ENCODE measurements at regions not wholly inside any gene's neighbourhood (a gene's known extent, or its start where the extent isn't known, plus 50 kb on each side); places are given as distances from the start of the nearest gene placed in this dataset.

DNA sequence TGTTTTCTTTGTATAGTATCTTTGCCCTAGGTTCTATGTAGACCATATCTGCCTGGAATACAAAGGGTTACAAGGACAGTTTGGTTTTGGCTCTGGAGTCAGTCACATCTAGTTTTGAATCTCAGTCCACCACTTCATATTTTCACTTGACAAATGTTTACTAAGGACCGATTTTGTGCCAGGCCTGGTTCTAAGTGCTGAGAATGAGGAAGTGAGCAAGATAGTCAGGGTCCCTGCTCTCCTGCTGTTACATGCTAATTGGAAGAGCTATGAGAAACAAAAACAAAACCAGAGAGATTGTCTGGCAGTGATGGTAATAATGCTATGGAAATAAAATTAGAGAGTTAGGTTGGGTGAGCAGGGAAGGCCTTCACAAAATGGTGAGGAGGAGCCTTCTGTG, 66.1 kb upstream of the ARHGAP20 start:
- CTCF ChIA-PET = no interaction called here

DNA sequence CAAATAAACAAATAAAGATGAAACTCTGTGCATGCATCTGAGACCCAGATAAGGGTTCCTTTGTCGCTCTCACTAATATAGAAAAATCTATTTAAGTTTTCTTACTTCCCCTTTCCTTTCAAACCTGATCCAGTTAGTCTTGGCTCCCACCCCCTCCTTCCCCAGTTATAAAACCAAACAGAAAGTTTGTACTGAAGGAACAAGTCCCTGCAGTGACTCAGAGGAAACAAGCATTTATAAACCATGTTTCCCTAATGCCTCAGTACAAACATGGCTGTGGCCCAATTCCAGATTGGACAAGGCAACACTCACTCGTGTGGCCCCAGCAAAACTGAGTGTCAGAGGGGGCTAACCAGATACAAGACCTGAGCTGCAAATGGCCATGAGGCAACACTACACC, 65.5 kb upstream of the ARHGAP20 start:
- TF ChIP-seq LEF1 (IDR thresholded peaks at IDR 0.05; ENCODE audit: borderline replicate concordance) (no peak), FOXK2 (IDR thresholded peaks at IDR 0.05) (no peak), SP1 (IDR thresholded peaks at IDR 0.05) (no peak), TARDBP (IDR thresholded peaks at IDR 0.05) (no peak), ELF4 (IDR thresholded peaks at IDR 0.05) (no peak), L3MBTL2 (conservative IDR thresholded peaks at IDR 0.05) (no peak), SUZ12 (IDR thresholded peaks at IDR 0.05) (no peak), NFRKB (IDR thresholded peaks at IDR 0.05) (no peak), ARNT (IDR thresholded peaks at IDR 0.05) (no peak), HDGF (IDR thresholded peaks at IDR 0.05; ENCODE audit: borderline replicate concordance) (no peak), FOXM1 (IDR thresholded peaks at IDR 0.05; ENCODE audit: borderline replicate concordance) (no peak), FOXA1 (IDR thresholded peaks at IDR 0.05) (no peak)
- TF ChIP-seq, protein P1, sequence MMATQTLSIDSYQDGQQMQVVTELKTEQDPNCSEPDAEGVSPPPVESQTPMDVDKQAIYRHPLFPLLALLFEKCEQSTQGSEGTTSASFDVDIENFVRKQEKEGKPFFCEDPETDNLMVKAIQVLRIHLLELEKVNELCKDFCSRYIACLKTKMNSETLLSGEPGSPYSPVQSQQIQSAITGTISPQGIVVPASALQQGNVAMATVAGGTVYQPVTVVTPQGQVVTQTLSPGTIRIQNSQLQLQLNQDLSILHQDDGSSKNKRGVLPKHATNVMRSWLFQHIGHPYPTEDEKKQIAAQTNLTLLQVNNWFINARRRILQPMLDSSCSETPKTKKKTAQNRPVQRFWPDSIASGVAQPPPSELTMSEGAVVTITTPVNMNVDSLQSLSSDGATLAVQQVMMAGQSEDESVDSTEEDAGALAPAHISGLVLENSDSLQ (IDR thresholded peaks at IDR 0.05) = no peak
- ChIA-PET CTCF (no interaction called here), POLR2A (no interaction called here)
- DNase-seq (ENCODE audit: extremely low spot score) = no peak

More for the DNA sequence above, 66.1 kb upstream of the ARHGAP20 start:
- DNase-seq (ENCODE audit: extremely low spot score) = no peak
- TF ChIP-seq, protein P1 (IDR thresholded peaks at IDR 0.05) = no peak
- TF ChIP-seq BHLHE40 (IDR thresholded peaks at IDR 0.05; ENCODE audit: borderline replicate concordance) (no peak), FOXM1 (IDR thresholded peaks at IDR 0.05; ENCODE audit: borderline replicate concordance) (no peak)
- POLR2A ChIA-PET = no interaction called here

DNA sequence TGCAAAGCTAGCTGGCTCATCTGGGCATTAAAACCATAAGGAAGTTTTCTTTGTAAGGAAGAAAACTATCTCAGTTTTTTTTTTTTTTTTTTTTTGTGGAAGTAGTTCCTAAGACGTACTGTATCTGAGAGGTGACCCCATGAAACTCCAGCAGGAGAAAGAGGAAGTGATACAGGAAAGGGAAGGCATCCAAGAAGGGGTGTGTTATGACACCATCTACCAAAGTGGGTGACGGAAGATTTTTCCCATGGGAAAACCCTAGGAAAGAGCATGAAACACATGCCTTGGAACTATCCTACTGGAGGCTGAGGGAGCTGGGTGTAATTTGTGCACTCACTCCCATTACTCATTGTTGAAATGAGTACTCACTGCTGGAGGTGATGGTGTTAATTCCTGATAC, 63.8 kb upstream of the ARHGAP20 start:
- POLR2A ChIA-PET = no interaction called here
- no peak for DNase-seq (ENCODE audit: extremely low spot score)
- no peak for TF ChIP-seq LEF1 (IDR thresholded peaks at IDR 0.05; ENCODE audit: borderline replicate concordance)
- no peak for TF ChIP-seq ELF4 (IDR thresholded peaks at IDR 0.05)
- TF ChIP-seq ZNF384 (IDR thresholded peaks at IDR 0.05) = no peak
- no peak for TF ChIP-seq FOXK2 (IDR thresholded peaks at IDR 0.05)
- no peak for TF ChIP-seq HDGF (IDR thresholded peaks at IDR 0.05; ENCODE audit: borderline replicate concordance)
- TF ChIP-seq ARNT (IDR thresholded peaks at IDR 0.05) = no peak
- TF ChIP-seq, protein P1 (IDR thresholded peaks at IDR 0.05) = no peak
- TF ChIP-seq FOXM1 (IDR thresholded peaks at IDR 0.05; ENCODE audit: borderline replicate concordance) = no peak
- no peak for TF ChIP-seq TARDBP (IDR thresholded peaks at IDR 0.05)
- TF ChIP-seq L3MBTL2 (conservative IDR thresholded peaks at IDR 0.05) = no peak
- TF ChIP-seq FOXA1 (IDR thresholded peaks at IDR 0.05) = no peak
- no peak for TF ChIP-seq NFRKB (IDR thresholded peaks at IDR 0.05)
- no peak for TF ChIP-seq SUZ12 (IDR thresholded peaks at IDR 0.05)
- TF ChIP-seq BHLHE40 (IDR thresholded peaks at IDR 0.05; ENCODE audit: borderline replicate concordance) = no peak
- no peak for TF ChIP-seq SP1 (IDR thresholded peaks at IDR 0.05)
- TF ChIP-seq CTBP1 (IDR thresholded peaks at IDR 0.05; ENCODE audit: borderline replicate concordance) = no peak
- CTCF ChIA-PET = no interaction called here

DNA sequence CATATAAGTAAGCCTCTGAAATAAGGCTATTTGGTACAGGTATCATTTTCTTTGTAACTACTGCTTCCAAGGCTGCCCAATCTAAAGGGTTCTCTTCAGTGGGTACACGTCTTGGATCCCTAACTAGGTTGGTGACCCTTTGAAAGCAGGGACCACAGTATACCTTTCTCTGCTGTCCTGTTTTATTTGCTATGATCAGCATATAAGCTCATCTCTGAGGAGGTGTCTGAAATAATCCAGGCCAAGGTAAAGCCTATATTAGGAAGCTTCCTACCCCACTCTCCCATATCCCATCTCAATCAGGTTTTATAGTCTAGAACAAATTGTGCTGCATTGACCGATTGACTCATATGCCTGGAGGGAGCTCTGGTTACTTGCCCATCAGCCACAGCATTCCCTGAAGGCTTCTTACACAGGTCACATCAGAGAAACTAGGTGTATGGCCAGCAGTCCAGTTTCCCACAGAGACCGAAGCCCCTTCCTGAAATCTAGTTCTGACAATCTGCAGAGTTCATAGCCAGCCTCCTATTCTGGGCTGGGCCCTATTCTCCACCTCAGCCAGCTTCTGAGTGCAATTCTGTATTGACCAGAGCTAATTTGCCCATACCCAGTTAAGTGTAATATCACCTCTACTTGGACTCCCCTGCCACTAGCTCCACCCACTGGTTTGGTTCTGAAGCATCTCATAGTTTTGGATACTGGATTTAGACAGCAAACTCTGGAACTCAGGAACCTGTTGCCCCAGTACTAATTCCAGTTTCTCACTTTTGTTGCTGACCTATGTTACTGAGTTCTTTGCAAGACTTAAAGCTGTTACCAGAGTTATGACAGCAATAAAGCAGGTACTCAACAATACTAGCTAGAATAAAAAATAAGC, 62.1 kb upstream of the ARHGAP20 start:
- DNase-seq (ENCODE audit: extremely low spot score) = no peak
- POLR2A ChIA-PET = no interaction called here
- CTCF ChIA-PET = no interaction called here
- TF ChIP-seq, protein P1 (IDR thresholded peaks at IDR 0.05) = no peak
- TF ChIP-seq FOXM1 (IDR thresholded peaks at IDR 0.05; ENCODE audit: borderline replicate concordance) = no peak
- no peak for TF ChIP-seq HDGF (IDR thresholded peaks at IDR 0.05; ENCODE audit: borderline replicate concordance)
- no peak for TF ChIP-seq ARNT (IDR thresholded peaks at IDR 0.05)
- TF ChIP-seq L3MBTL2 (conservative IDR thresholded peaks at IDR 0.05) = no peak
- TF ChIP-seq LEF1 (IDR thresholded peaks at IDR 0.05; ENCODE audit: borderline replicate concordance) = no peak
- TF ChIP-seq FOXA1 (IDR thresholded peaks at IDR 0.05) = no peak
- no peak for TF ChIP-seq ZNF384 (IDR thresholded peaks at IDR 0.05)
- no peak for TF ChIP-seq SP1 (IDR thresholded peaks at IDR 0.05)
- no peak for TF ChIP-seq SUZ12 (IDR thresholded peaks at IDR 0.05)
- TF ChIP-seq ELF4 (IDR thresholded peaks at IDR 0.05) = no peak
- TF ChIP-seq NFRKB (IDR thresholded peaks at IDR 0.05) = no peak
- no peak for TF ChIP-seq TARDBP (IDR thresholded peaks at IDR 0.05)
- no peak for TF ChIP-seq FOXK2 (IDR thresholded peaks at IDR 0.05)

DNA sequence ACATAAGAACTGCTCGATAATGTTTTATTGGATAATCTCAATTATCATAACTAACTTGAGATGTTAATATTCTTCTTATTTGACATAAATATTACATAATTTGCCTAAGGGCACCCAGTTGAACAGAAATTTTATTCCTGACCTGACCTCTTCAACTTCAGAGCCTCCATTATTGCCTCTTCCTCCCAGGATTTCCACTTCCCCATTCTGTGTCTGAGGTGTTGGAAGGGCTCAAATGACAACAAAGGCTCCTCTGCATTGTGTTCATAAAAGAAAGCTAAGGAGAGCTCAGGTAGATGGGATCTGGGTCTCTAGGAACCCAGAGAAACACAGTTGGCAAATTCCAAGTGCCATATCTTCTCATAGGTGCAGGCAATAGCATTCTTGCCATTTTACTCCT, 61.2 kb upstream of the ARHGAP20 start:
- ChIA-PET POLR2A (no interaction called here), CTCF (no interaction called here)
- TF ChIP-seq ARNT (IDR thresholded peaks at IDR 0.05) = no peak
- TF ChIP-seq FOXK2 (IDR thresholded peaks at IDR 0.05) = no peak
- TF ChIP-seq SUZ12 (IDR thresholded peaks at IDR 0.05) = no peak
- TF ChIP-seq FOXM1 (IDR thresholded peaks at IDR 0.05; ENCODE audit: borderline replicate concordance) = no peak
- no peak for TF ChIP-seq NFRKB (IDR thresholded peaks at IDR 0.05)
- TF ChIP-seq FOXA1 (IDR thresholded peaks at IDR 0.05) = no peak
- no peak for TF ChIP-seq HDGF (IDR thresholded peaks at IDR 0.05; ENCODE audit: borderline replicate concordance)
- TF ChIP-seq, protein P1 (IDR thresholded peaks at IDR 0.05) = no peak
- no peak for TF ChIP-seq LEF1 (IDR thresholded peaks at IDR 0.05; ENCODE audit: borderline replicate concordance)
- no peak for TF ChIP-seq CTBP1 (IDR thresholded peaks at IDR 0.05; ENCODE audit: borderline replicate concordance)
- TF ChIP-seq TARDBP (IDR thresholded peaks at IDR 0.05) = no peak
- no peak for TF ChIP-seq ELF4 (IDR thresholded peaks at IDR 0.05)
- TF ChIP-seq L3MBTL2 (conservative IDR thresholded peaks at IDR 0.05) = no peak
- no peak for TF ChIP-seq BHLHE40 (IDR thresholded peaks at IDR 0.05; ENCODE audit: borderline replicate concordance)
- TF ChIP-seq SP1 (IDR thresholded peaks at IDR 0.05) = no peak
- no peak for TF ChIP-seq ZNF384 (IDR thresholded peaks at IDR 0.05)
- no peak for DNase-seq (ENCODE audit: extremely low spot score)
